Sigmoid colon (tissue), 6 donors: ENCODE measurements at regions not wholly inside any gene's neighbourhood (a gene's known extent, or its start where the extent isn't known, plus 50 kb on each side); places are given as distances from the start of the nearest gene placed in this dataset.

ENCODE experiments used
- DNase-seq: peaks from one replicate; pipeline ENCODE4 v3.0.0-alpha.2; 2019
- H3K27ac ChIP-seq, 4 donors: fragments of 200-600 bp; sonication (generic); one replicate each; pipeline ENCODE4 v1.5.1; 2016 to 2019; ENCODE audit warnings: mild to moderate bottlenecking in 1 of 4
- H3K27me3 ChIP-seq, 3 donors: fragments of 200-600 bp; sonication (generic); one replicate each; pipeline ENCODE4 v1.5.1; 2019; ENCODE audit warnings: mild to moderate bottlenecking in 1 of 3
- H3K36me3 ChIP-seq, 4 donors: fragments of 200-600 bp; sonication (generic); one replicate each; pipeline ENCODE4 v1.5.1; 2016 to 2019
- H3K4me1 ChIP-seq, 4 donors: fragments of 200-600 bp; sonication (generic); one replicate each; pipeline ENCODE4 v1.5.1; 2017 to 2019
- H3K4me3 ChIP-seq, 4 donors: fragments of 200-600 bp; sonication (generic); one replicate each; pipeline ENCODE4 v1.5.1; 2017 to 2019; ENCODE audit warnings: mild to moderate bottlenecking in 2 of 4, moderate library complexity in 1 of 4
- H3K9me3 ChIP-seq, 4 donors: fragments of 200-600 bp in 3 of 4; sonication (generic) in 3 of 4; one replicate each; pipeline versions ENCODE4 v1.5.1 to v1.6.1; 2013 to 2019
- CTCF ChIP-seq, 4 experiments: fragments of 450-650 bp in 3 of 4; fragments of 200-600 bp in 1 of 4; IDR thresholded peaks; one replicate each; pipeline ENCODE4 v1.5.1; 2016 to 2019; ENCODE audit warnings: antibody characterized with exemption in 4 of 4, mild to moderate bottlenecking in 3 of 4, moderate library complexity in 2 of 4
- EP300 ChIP-seq, 4 donors: sonication (generic); formaldehyde crosslinking; IDR thresholded peaks; one replicate each; pipeline ENCODE4 v1.6.1; 2017; ENCODE audit warnings: antibody characterized with exemption in 4 of 4
- POLR2A ChIP-seq, 2 donors: fragments of 450-650 bp; IDR thresholded peaks; one replicate each; pipeline ENCODE4 v1.6.1; 2016; ENCODE audit warnings: antibody characterized with exemption in 2 of 2, mild to moderate bottlenecking in 2 of 2, moderate library complexity in 2 of 2
- POLR2AphosphoS5 ChIP-seq, 4 donors: sonication (generic); formaldehyde crosslinking; IDR thresholded peaks; one replicate each; pipeline ENCODE4 v1.6.1; 2017; ENCODE audit warnings: antibody characterized with exemption in 4 of 4
- WGBS, 2 donors: extraction: QIAGEN DNeasy Blood & Tissue Kit; methylation state at CpG; one replicate each; pipeline ENCODE4 v1.1.7; 2013; 5-methylcytosine and 5-hydroxymethylcytosine counted together
- intact Hi-C: fragments of 100-400 bp; cut with DNase I; formaldehyde crosslinking; loops from one replicate; pipeline ENCODE4 v1.15.1; 2023
- donor health status: healthy with polysubstance abuse.
- donor health status: healthy.

GRCh38 chr15:62334536-62334935 lies 169.5 kb upstream of the C2CD4B start:
- no peak for DNase-seq
- H3K9me3 ChIP-seq, result no peaks in the 10 kb centered on the region
- TF ChIP-seq POLR2A (IDR thresholded peaks at IDR 0.05) (no peak), EP300 (IDR thresholded peaks at IDR 0.05) (no peak), CTCF (IDR thresholded peaks at IDR 0.05) (no peak), POLR2AphosphoS5 (IDR thresholded peaks at IDR 0.05) (no peak)
- no peaks in the 10 kb centered on the region for H3K27me3 ChIP-seq
- intact Hi-C loops, result no loop called here
- no peak overlapping the region for H3K4me3 ChIP-seq
- H3K36me3 ChIP-seq, result no peaks in the 10 kb centered on the region
- no peak overlapping the region for H3K27ac ChIP-seq
- no peaks in the 10 kb centered on the region for H3K4me1 ChIP-seq

GRCh38 chr15:62337934-62338333 lies 172.8 kb upstream of the C2CD4B start:
- H3K27ac ChIP-seq, result no peak overlapping the region
- H3K27me3 ChIP-seq, result no peaks in the 10 kb centered on the region
- H3K36me3 ChIP-seq, result no peaks in the 10 kb centered on the region
- intact Hi-C loops, result no loop called here
- DNase-seq, result no peak
- no peaks in the 10 kb centered on the region for H3K9me3 ChIP-seq
- no peaks in the 10 kb centered on the region for H3K4me1 ChIP-seq
- TF ChIP-seq EP300 (IDR thresholded peaks at IDR 0.05) (no peak), CTCF (IDR thresholded peaks at IDR 0.05) (no peak), POLR2A (IDR thresholded peaks at IDR 0.05) (no peak)
- WGBS, 2 donors, result 89 to 91% methylated on average over 4 of the region's 4 CpGs
- H3K4me3 ChIP-seq, result no peak overlapping the region

- 83 to 93% methylated on average over 1 of the region's 1 CpG for WGBS, 2 donors
- intact Hi-C loops, result no loop called here
- no peaks in the 10 kb centered on the region for H3K4me1 ChIP-seq
Measured at GRCh38 chr15:62338497-62338896, 173.4 kb upstream of the C2CD4B start.

GRCh38 chr15:62342959-62343358 lies 177.9 kb upstream of the C2CD4B start:
- Histone ChIP-seq H3K27me3 (no peaks in the 10 kb centered on the region), H3K4me1 (no peaks in the 10 kb centered on the region), H3K4me3 (no peak overlapping the region), H3K9me3 (no peaks in the 10 kb centered on the region), H3K36me3 (no peaks in the 10 kb centered on the region), H3K27ac (no peak overlapping the region)
- DNase-seq, result no peak
- intact Hi-C loops, result no loop called here
- 94 to 97% methylated on average over 9 of the region's 9 CpGs for WGBS, 2 donors
- TF ChIP-seq EP300 (IDR thresholded peaks at IDR 0.05) (no peak), POLR2AphosphoS5 (IDR thresholded peaks at IDR 0.05) (no peak)

More at GRCh38 chr15:62338497-62338896, 173.4 kb upstream of the C2CD4B start:
- H3K9me3 ChIP-seq, result no peaks in the 10 kb centered on the region
- TF ChIP-seq POLR2AphosphoS5 (IDR thresholded peaks at IDR 0.05) (no peak), CTCF (IDR thresholded peaks at IDR 0.05) (no peak), EP300 (IDR thresholded peaks at IDR 0.05) (no peak), POLR2A (IDR thresholded peaks at IDR 0.05) (no peak)
- no peak overlapping the region for H3K27ac ChIP-seq
- H3K27me3 ChIP-seq, result no peaks in the 10 kb centered on the region
- DNase-seq, result no peak
- no peaks in the 10 kb centered on the region for H3K36me3 ChIP-seq
- H3K4me3 ChIP-seq, result no peak overlapping the region

- no peak overlapping the region for H3K27ac ChIP-seq
- no peaks in the 10 kb centered on the region for H3K27me3 ChIP-seq
- no peak for DNase-seq
- H3K4me3 ChIP-seq, result no peak overlapping the region
- intact Hi-C loops, result no loop called here
- no peaks in the 10 kb centered on the region for H3K9me3 ChIP-seq
- H3K4me1 ChIP-seq, result no peaks in the 10 kb centered on the region
- TF ChIP-seq POLR2A (IDR thresholded peaks at IDR 0.05), result no peak
- no peak for TF ChIP-seq EP300 (IDR thresholded peaks at IDR 0.05)
- TF ChIP-seq CTCF (IDR thresholded peaks at IDR 0.05), result no peak
- no peak for TF ChIP-seq POLR2AphosphoS5 (IDR thresholded peaks at IDR 0.05)
- H3K36me3 ChIP-seq, result no peaks in the 10 kb centered on the region
- WGBS, 2 donors, result 32 to 72% methylated on average over 10 of the region's 10 CpGs
Measured at GRCh38 chr15:62343397-62343796, 178.3 kb upstream of the C2CD4B start.
